HEK293T (cell line): ENCODE measurements at regions not wholly inside any gene's neighbourhood (a gene's known extent, or its start where the extent isn't known, plus 50 kb on each side); places are given as distances from the start of the nearest gene placed in this dataset.

Experiments
- CTCF ChIA-PET: fragments of 350-600 bp; formaldehyde crosslinking; extraction: SDS; loops from one replicate; lab custom pipeline; 2021; ENCODE audit warnings: antibody characterized with exemption, inconsistent platforms; lab: Yijun Ruan, JAX
- POLR2A ChIA-PET: fragments of 350-600 bp; formaldehyde crosslinking; extraction: SDS; loops from one replicate; lab custom pipeline; 2020; ENCODE audit warnings: antibody characterized with exemption, inconsistent platforms; lab: Yijun Ruan, JAX
- DNase-seq: peaks from one replicate; pipeline ENCODE4 v3.0.0; 2012; ENCODE audit warnings: mixed read lengths; ENCODE audit errors: extremely low spot score
- ARNT ChIP-seq: fragments of 450-650 bp; IDR thresholded peaks from 2 replicates; pipeline ENCODE4 v1.6.1; 2017; ENCODE audit warnings: mild to moderate bottlenecking
- BHLHE40 ChIP-seq: fragments of 450-650 bp; IDR thresholded peaks from 2 replicates; pipeline ENCODE4 v1.6.1; 2016; ENCODE audit warnings: mild to moderate bottlenecking, moderate library complexity, borderline replicate concordance
- CTBP1 ChIP-seq: fragments of 450-650 bp; IDR thresholded peaks from 2 replicates; pipeline ENCODE4 v1.6.1; 2016; ENCODE audit warnings: borderline replicate concordance
- ELF4 ChIP-seq: fragments of 450-650 bp; IDR thresholded peaks from 2 replicates; pipeline ENCODE4 v1.6.1; 2017; ENCODE audit warnings: antibody characterized with exemption
- FOXA1 ChIP-seq: fragments of 450-650 bp; IDR thresholded peaks from 2 replicates; pipeline ENCODE4 v1.6.1; 2016; ENCODE audit warnings: mild to moderate bottlenecking
- FOXK2 ChIP-seq: fragments of 450-650 bp; IDR thresholded peaks from 2 replicates; pipeline ENCODE4 v1.6.1; 2016; ENCODE audit warnings: mild to moderate bottlenecking
- FOXM1 ChIP-seq: fragments of 450-650 bp; IDR thresholded peaks from 2 replicates; pipeline ENCODE4 v1.6.1; 2017; ENCODE audit warnings: mild to moderate bottlenecking, borderline replicate concordance
- HDGF ChIP-seq: fragments of 450-650 bp; IDR thresholded peaks from 2 replicates; pipeline ENCODE4 v1.6.1; 2017; ENCODE audit warnings: antibody characterized with exemption, borderline replicate concordance
- L3MBTL2 ChIP-seq: fragments of 450-650 bp; conservative IDR thresholded peaks from 2 replicates; pipeline ENCODE4 v1.6.1; 2016; ENCODE audit warnings: mild to moderate bottlenecking
- LEF1 ChIP-seq: fragments of 450-650 bp; IDR thresholded peaks from 2 replicates; pipeline ENCODE4 v1.6.1; 2017; ENCODE audit warnings: mild to moderate bottlenecking, borderline replicate concordance
- NFRKB ChIP-seq: fragments of 450-650 bp; IDR thresholded peaks from 2 replicates; pipeline ENCODE4 v1.6.1; 2016; ENCODE audit warnings: mild to moderate bottlenecking, moderate library complexity
- SP1 ChIP-seq: fragments of 450-650 bp; IDR thresholded peaks from 2 replicates; pipeline ENCODE4 v1.6.1; 2017
- SUZ12 ChIP-seq: fragments of 450-650 bp; IDR thresholded peaks from 2 replicates; pipeline ENCODE4 v1.6.1; 2016; ENCODE audit warnings: mild to moderate bottlenecking
- TARDBP ChIP-seq: fragments of 450-650 bp; IDR thresholded peaks from 2 replicates; pipeline ENCODE4 v1.6.1; 2016
- ZNF384 ChIP-seq: fragments of 450-650 bp; IDR thresholded peaks from 2 replicates; pipeline ENCODE4 v1.6.1; 2016
- TF ChIP-seq, protein P1 (sequence below): fragments of 450-650 bp; IDR thresholded peaks from 2 replicates; pipeline ENCODE4 v1.6.1; 2016

DNA sequence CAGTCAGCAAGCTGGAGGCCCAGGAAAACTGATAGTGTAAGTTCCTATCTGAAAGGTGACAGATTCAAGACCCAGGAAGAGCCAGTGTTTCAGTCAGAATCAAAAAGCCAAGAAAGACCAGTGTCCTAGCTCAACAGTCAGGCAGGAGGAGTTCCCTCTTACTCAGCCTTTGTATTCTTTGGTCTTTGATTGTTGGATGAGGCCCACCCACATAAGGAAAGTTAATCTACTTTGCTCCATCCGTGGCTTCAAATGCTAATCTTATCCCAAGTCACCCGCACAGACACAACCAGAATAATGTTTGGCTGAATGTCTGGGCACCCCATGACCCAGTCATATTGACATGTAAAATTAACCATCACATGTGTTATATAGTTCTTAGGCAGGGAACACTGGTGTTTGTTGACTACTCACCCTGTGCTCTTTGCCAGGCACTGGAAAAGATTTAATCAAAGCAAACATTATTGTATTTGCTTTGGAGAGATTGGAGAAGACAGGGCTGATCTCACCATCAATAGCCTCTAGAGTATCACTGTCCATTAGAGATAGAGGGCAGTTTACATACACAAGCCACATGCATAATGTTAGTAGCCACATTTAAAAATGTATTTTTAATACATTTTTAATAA lies 96.3 kb upstream of the KCNN2 start:
- DNase-seq: no peak
- ChIA-PET POLR2A (no interaction called here), CTCF (no interaction called here)
- TF ChIP-seq LEF1 (no peak), BHLHE40 (no peak), HDGF (no peak), FOXK2 (no peak), FOXM1 (no peak), ARNT (no peak), SUZ12 (no peak)

DNA sequence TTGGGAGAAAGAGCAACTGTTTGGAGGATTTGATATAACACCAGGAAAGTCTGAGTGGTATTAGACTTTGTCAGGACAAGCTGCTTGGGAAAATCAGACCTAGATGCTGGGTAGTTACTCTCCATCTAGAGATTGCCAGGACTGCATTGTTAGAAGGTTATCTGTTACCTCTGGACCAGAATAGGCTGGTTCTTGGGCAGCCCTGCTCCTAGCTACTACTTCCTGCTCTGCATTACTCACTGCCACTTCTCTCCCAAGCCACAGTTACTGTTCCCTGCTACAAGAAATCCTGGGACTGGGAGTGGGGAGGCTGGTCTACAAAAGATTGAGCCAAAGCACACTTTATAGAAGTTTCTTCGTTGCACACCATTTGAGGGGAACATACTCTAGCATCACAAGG lies 95.5 kb upstream of the KCNN2 start:
- TF ChIP-seq BHLHE40: no peak
- TF ChIP-seq, protein P1, sequence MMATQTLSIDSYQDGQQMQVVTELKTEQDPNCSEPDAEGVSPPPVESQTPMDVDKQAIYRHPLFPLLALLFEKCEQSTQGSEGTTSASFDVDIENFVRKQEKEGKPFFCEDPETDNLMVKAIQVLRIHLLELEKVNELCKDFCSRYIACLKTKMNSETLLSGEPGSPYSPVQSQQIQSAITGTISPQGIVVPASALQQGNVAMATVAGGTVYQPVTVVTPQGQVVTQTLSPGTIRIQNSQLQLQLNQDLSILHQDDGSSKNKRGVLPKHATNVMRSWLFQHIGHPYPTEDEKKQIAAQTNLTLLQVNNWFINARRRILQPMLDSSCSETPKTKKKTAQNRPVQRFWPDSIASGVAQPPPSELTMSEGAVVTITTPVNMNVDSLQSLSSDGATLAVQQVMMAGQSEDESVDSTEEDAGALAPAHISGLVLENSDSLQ: no peak
- no peak for TF ChIP-seq HDGF
- TF ChIP-seq NFRKB: no peak
- TF ChIP-seq TARDBP: no peak
- TF ChIP-seq ARNT: no peak
- POLR2A ChIA-PET: no interaction called here
- CTCF ChIA-PET: no interaction called here
- DNase-seq: no peak

DNA sequence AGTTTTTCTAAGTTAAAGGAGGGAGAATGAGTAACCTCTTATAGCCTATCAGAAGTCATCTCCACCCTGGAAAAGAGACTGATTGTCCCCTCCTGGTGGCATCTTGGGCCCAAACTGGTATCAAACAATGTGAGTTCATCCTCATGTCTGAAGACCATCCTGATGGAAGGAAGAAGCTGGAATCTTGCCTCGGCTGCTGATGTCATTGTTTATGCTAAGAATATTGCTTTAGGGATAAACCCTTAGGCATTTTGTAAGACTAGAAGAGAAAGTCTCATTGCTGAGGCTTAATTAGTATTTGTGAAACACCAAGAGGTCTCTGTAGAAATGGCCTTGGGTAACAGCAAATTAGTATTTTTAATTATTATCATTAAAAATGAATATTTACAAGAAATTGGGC lies 65.7 kb upstream of the KCNN2 start:
- POLR2A ChIA-PET: interaction anchor here (0.6 kb wide), 1 partner anchor 11 kb away, joined by 3 read pairs; no protein-coding TSS in a partner anchor
- DNase-seq: no peak
- CTCF ChIA-PET: no interaction called here
- TF ChIP-seq SUZ12 (no peak), HDGF (no peak), FOXK2 (no peak)

DNA sequence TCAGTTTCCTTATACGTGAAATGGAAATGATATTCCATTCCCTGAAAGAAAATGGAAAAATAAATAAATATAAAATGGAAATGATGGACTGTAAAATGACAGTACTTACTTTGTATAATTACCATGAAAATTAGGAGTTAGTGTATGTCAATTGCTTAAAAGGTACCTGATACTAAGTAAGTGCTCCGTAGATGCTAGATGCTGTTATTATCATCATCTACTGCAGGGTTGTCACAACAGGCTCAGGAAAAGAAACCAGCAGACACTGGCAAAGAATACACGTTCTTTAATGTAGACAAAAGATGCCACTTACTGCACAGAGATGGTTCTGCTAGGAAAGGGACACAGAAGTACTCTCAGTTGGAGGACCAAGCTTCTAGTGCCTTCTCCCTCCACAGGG lies 64.0 kb upstream of the KCNN2 start:
- ChIA-PET POLR2A (no interaction called here), CTCF (no interaction called here)
- no peak for DNase-seq
- TF ChIP-seq HDGF (no peak), LEF1 (no peak), ARNT (no peak), ZNF384 (no peak), BHLHE40 (no peak), L3MBTL2 (no peak), FOXK2 (no peak), SUZ12 (no peak), FOXM1 (no peak), NFRKB (no peak), FOXA1 (no peak), SP1 (no peak)
- TF ChIP-seq, protein P1: no peak

DNA sequence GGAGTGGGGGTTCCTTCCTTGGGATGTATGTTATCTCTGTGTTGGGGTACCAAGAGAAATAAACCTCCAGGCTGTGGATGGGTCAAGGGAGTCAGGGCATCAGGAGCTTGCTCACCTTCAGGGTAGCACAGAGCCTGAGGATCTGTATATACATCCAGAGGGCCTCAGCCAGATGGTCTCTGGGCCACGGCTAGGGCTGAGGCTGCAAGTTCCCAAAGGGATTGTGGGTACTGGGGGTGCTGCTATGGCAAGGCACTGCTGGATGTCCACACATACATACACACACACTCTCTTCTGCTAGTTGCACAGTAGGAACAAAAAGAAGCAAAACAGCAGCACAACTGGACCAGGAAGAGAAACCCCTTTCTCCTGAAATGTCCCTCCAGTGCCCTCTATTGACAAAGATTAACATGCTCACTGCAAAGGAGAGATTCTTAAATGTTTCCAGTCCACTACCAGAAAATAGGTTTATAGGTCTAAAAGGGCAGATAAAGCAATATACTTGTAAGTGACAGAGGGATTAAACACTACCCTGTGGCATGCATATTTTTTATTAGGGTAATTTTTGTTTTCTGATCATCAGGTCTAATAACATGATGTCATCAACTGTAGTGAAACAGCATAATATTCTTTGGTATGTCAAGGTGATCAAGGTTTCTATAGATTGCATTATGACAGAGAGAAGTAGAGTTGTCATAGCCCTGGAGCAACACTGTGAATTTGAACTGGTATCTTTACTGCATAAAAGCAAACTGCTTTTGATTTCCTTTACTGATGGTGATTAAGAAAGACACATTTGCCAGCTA lies 56.3 kb upstream of the KCNN2 start:
- ChIA-PET CTCF (no interaction called here), POLR2A (no interaction called here)
- TF ChIP-seq CTBP1 (no peak), FOXA1 (no peak)
- DNase-seq: peak; percentile 16

DNA sequence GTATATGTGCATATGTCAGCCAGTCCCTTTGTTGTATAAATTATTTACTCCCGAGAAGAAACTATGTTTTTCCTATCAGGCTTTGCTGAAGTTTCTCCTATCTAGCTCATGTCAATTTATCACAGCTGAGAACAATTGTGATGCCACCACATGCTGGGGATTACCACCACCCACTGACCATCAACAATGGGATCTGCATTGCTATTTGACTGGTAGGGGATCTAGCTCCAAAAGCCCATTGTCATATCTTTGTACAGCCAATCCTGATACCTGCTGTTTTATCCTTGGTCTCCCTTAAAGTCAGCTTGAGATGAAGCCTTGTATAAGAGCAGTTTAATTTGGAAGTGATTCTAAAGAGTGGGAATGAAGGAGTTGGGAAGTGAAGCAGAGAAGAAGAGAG lies 53.9 kb upstream of the KCNN2 start:
- DNase-seq: no peak
- no peak for TF ChIP-seq FOXK2
- TF ChIP-seq LEF1: no peak
- no peak for TF ChIP-seq FOXM1
- no peak for TF ChIP-seq L3MBTL2
- TF ChIP-seq FOXA1: no peak
- TF ChIP-seq CTBP1: no peak
- TF ChIP-seq ELF4: no peak
- TF ChIP-seq, protein P1: no peak
- no peak for TF ChIP-seq ARNT
- no peak for TF ChIP-seq ZNF384
- TF ChIP-seq SUZ12: no peak
- no peak for TF ChIP-seq NFRKB
- TF ChIP-seq TARDBP: no peak
- TF ChIP-seq HDGF: no peak
- ChIA-PET POLR2A (no interaction called here), CTCF (no interaction called here)

DNA sequence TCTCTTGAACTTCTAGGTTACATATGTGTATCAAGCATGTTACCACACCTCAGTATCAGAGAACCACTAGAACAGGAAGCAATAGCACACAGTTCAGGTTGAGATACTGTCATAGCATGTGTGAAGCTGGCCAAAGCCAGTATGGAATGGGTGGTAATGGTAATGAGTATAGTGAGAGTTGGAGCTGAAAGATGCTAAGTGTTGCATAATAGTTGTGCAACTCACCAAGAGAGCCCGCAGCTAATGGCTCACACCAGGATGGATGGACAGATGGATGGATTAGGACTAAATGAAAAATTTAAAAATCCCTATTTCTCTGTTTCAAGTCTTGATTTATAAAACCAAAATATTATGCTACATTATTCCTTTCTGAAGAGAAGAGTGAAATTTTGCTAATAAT lies 53.4 kb upstream of the KCNN2 start:
- ChIA-PET CTCF (no interaction called here), POLR2A (no interaction called here)
- DNase-seq: no peak
- TF ChIP-seq TARDBP: no peak
- no peak for TF ChIP-seq ELF4
- TF ChIP-seq ZNF384: no peak
- no peak for TF ChIP-seq NFRKB
- no peak for TF ChIP-seq BHLHE40
- TF ChIP-seq FOXA1: no peak
- no peak for TF ChIP-seq L3MBTL2
- TF ChIP-seq FOXK2: no peak
- TF ChIP-seq ARNT: no peak
- no peak for TF ChIP-seq LEF1
- TF ChIP-seq HDGF: no peak
- TF ChIP-seq SP1: no peak
- TF ChIP-seq, protein P1: no peak
- TF ChIP-seq FOXM1: no peak
- TF ChIP-seq CTBP1: no peak
- TF ChIP-seq SUZ12: no peak
